Stimulated activated CD8-positive, alpha-beta memory T cell treated with anti-CD3 and anti-CD28 coated beads, Interleukin-2, amount 100 ng/mL, for 1 hour (primary cell): ENCODE measurements at regions not wholly inside any gene's neighbourhood (a gene's known extent, or its start where the extent isn't known, plus 50 kb on each side); places are given as distances from the start of the nearest gene placed in this dataset.

Experiments
- DNase-seq, 2 donors: peaks; one replicate each; pipeline ENCODE4 v3.0.0-alpha.2; 2020; ENCODE audit warnings: low read depth in 2 of 2

GRCh38 chr15:94893091-94893490 is 661.7 kb downstream of the MCTP2 start:
- DNase-seq = no peak

GRCh38 chr15:94894056-94894455 is 662.7 kb downstream of the MCTP2 start:
- no peak for DNase-seq

- DNase-seq = no peak
These were observed 678.1 kb downstream of the MCTP2 start for GRCh38 chr15:94909510-94909909.

- no peak for DNase-seq
These were observed 678.8 kb downstream of the MCTP2 start for GRCh38 chr15:94910166-94910565.

- no peak for DNase-seq
These were observed 681.4 kb downstream of the MCTP2 start for GRCh38 chr15:94912760-94913159.

- DNase-seq = no peak
These were observed 685.7 kb downstream of the MCTP2 start for GRCh38 chr15:94917068-94917467.

GRCh38 chr15:94921936-94922335 is 690.6 kb downstream of the MCTP2 start:
- DNase-seq = no peak

- no peak for DNase-seq
These were observed 692.7 kb downstream of the MCTP2 start for GRCh38 chr15:94924057-94924456.

- DNase-seq = no peak
These were observed 693.7 kb downstream of the MCTP2 start for GRCh38 chr15:94924971-94925598.

- no peak for DNase-seq
These were observed 694.3 kb downstream of the MCTP2 start for GRCh38 chr15:94925680-94926079.

GRCh38 chr15:94927003-94927402 is 695.6 kb downstream of the MCTP2 start:
- DNase-seq = no peak

GRCh38 chr15:94929282-94929681 is 697.9 kb downstream of the MCTP2 start:
- DNase-seq = no peak

GRCh38 chr15:94930441-94930840 is 699.1 kb downstream of the MCTP2 start:
- no peak for DNase-seq

- no peak for DNase-seq
These were observed 699.6 kb downstream of the MCTP2 start for GRCh38 chr15:94930960-94931359.

GRCh38 chr15:94934440-94934839 is 703.1 kb downstream of the MCTP2 start:
- DNase-seq = no peak

GRCh38 chr15:94937242-94937641 is 705.9 kb downstream of the MCTP2 start:
- DNase-seq = no peak

GRCh38 chr15:94943888-94944287 is 712.5 kb downstream of the MCTP2 start:
- no peak for DNase-seq

- no peak for DNase-seq
These were observed 720.2 kb downstream of the MCTP2 start for GRCh38 chr15:94951538-94951937.

GRCh38 chr15:94963953-94964352 is 732.6 kb downstream of the MCTP2 start:
- no peak for DNase-seq

- DNase-seq = no peak
These were observed 734.2 kb downstream of the MCTP2 start for GRCh38 chr15:94965593-94965992.

- no peak for DNase-seq
These were observed 736.8 kb downstream of the MCTP2 start for GRCh38 chr15:94968133-94968532.

GRCh38 chr15:94970096-94970495 is 738.7 kb downstream of the MCTP2 start:
- no peak for DNase-seq

GRCh38 chr15:94970802-94971201 is 739.4 kb downstream of the MCTP2 start:
- DNase-seq = no peak

- DNase-seq = no peak
These were observed 741.0 kb downstream of the MCTP2 start for GRCh38 chr15:94972314-94972713.
